Chondrocyte (in vitro differentiated cells): ENCODE measurements at regions not wholly inside any gene's neighbourhood (a gene's known extent, or its start where the extent isn't known, plus 50 kb on each side); places are given as distances from the start of the nearest gene placed in this dataset.

ENCODE experiments used
- DNase-seq: peaks from one replicate; pipeline ENCODE4 v3.0.0; 2021; ENCODE audit warnings: mixed read lengths, low spot score
- H3K27ac Mint-ChIP-seq: one replicate; pipeline ENCODE4 v1.8.0; 2021; ENCODE audit warnings: mild to moderate bottlenecking, moderate library complexity, mixed read lengths; ENCODE audit not compliant: unreplicated experiment
- H3K27me3 Mint-ChIP-seq: 2 replicates; pipeline ENCODE4 v1.8.0; 2021; ENCODE audit warnings: low read depth, mixed read lengths
- H3K36me3 Mint-ChIP-seq: 2 replicates; pipeline ENCODE4 v1.8.0; 2021; ENCODE audit warnings: low read depth, mixed read lengths
- H3K4me1 Mint-ChIP-seq: 2 replicates; pipeline ENCODE4 v1.8.0; 2021; ENCODE audit warnings: low read depth, mild to moderate bottlenecking, mixed read lengths
- H3K4me3 Mint-ChIP-seq: one replicate; pipeline ENCODE4 v1.8.0; 2021; ENCODE audit warnings: mild to moderate bottlenecking, moderate library complexity, mixed read lengths; ENCODE audit not compliant: unreplicated experiment
- H3K9me3 Mint-ChIP-seq: 2 replicates; pipeline ENCODE4 v1.8.0; 2021; ENCODE audit warnings: low read depth, mixed read lengths
- CTCF ChIP-seq: fragments of 200-600 bp; sonication (generic); IDR thresholded peaks from 2 replicates; pipeline ENCODE4 v1.5.0; 2021; ENCODE audit warnings: antibody characterized with exemption, mild to moderate bottlenecking, moderate library complexity

GRCh38 chr1:104617474-104617873, 867.8 kb downstream of the AMY1C start:
- Mint-ChIP-seq H3K36me3 (no peaks in the 10 kb centered on the region), H3K9me3 (peaks cover 24% of the 10 kb centered on the region), H3K4me1 (no peaks in the 10 kb centered on the region), H3K27me3 (no peaks in the 10 kb centered on the region), H3K4me3 (no peak overlapping the region), H3K27ac (no peak overlapping the region)
- TF ChIP-seq CTCF = no peak
- DNase-seq = no peak

GRCh38 chr1:104621221-104621620, 871.5 kb downstream of the AMY1C start:
- H3K27ac Mint-ChIP-seq = no peak overlapping the region
- H3K36me3 Mint-ChIP-seq = no peaks in the 10 kb centered on the region
- H3K4me1 Mint-ChIP-seq = no peaks in the 10 kb centered on the region
- no peak overlapping the region for H3K4me3 Mint-ChIP-seq
- H3K27me3 Mint-ChIP-seq = peaks cover 1% of the 10 kb centered on the region
- DNase-seq = no peak
- peaks cover 22% of the 10 kb centered on the region for H3K9me3 Mint-ChIP-seq
- no peak for TF ChIP-seq CTCF

- Mint-ChIP-seq H3K9me3 (peaks cover 3% of the 10 kb centered on the region), H3K27me3 (peaks cover 1% of the 10 kb centered on the region), H3K4me3 (no peak overlapping the region), H3K27ac (no peak overlapping the region), H3K36me3 (no peaks in the 10 kb centered on the region), H3K4me1 (no peaks in the 10 kb centered on the region)
- TF ChIP-seq CTCF = no peak
- no peak for DNase-seq
Measured at GRCh38 chr1:104624538-104624937, 874.8 kb downstream of the AMY1C start.

- no peaks in the 10 kb centered on the region for H3K4me1 Mint-ChIP-seq
- DNase-seq = no peak
- no peaks in the 10 kb centered on the region for H3K9me3 Mint-ChIP-seq
- TF ChIP-seq CTCF = no peak
- H3K36me3 Mint-ChIP-seq = no peaks in the 10 kb centered on the region
- H3K27me3 Mint-ChIP-seq = no peaks in the 10 kb centered on the region
- no peak overlapping the region for H3K4me3 Mint-ChIP-seq
- H3K27ac Mint-ChIP-seq = no peak overlapping the region
Measured at GRCh38 chr1:104629589-104629988, 879.9 kb downstream of the AMY1C start.

GRCh38 chr1:104630567-104631149, 881.0 kb downstream of the AMY1C start:
- Mint-ChIP-seq H3K9me3 (no peaks in the 10 kb centered on the region), H3K27me3 (no peaks in the 10 kb centered on the region), H3K36me3 (no peaks in the 10 kb centered on the region), H3K27ac (no peak overlapping the region), H3K4me1 (no peaks in the 10 kb centered on the region), H3K4me3 (no peak overlapping the region)
- TF ChIP-seq CTCF = no peak
- no peak for DNase-seq
